GM12878 (cell line): ENCODE measurements at regions not wholly inside any gene's neighbourhood (a gene's known extent, or its start where the extent isn't known, plus 50 kb on each side); places are given as distances from the start of the nearest gene placed in this dataset.

ENCODE experiments used
- ATAC-seq: fragments of 200-7000 bp; cut with Tn5 transposase; 3 replicates; pipeline ENCODE4 v1.9.1; 2020; ENCODE audit warnings: mild to moderate bottlenecking, moderate library complexity
- BruUV-seq: library from RNA; stranded (reverse); fragments of 400-500 nt; replicated peaks from 2 replicates; lab custom pipeline; 2021; lab: Mats Ljungman, UMichigan
- CTCF ChIA-PET: fragments of 300-600 bp; sonication (Branson Sonifier 250); formaldehyde crosslinking; extraction: SDS; loops from one replicate; lab custom pipeline; 2021; ENCODE audit warnings: inconsistent platforms; lab: Yijun Ruan, JAX
- POLR2A ChIA-PET: fragments of 350-600 bp; formaldehyde crosslinking; extraction: SDS; loops from one replicate; lab custom pipeline; 2021; ENCODE audit warnings: inconsistent platforms; lab: Charles Lee
- RAD21 ChIA-PET: fragments of 300-600 bp; sonication (Branson Sonifier 250); formaldehyde crosslinking; loops from one replicate; lab custom pipeline; 2023; ENCODE audit warnings: antibody characterized with exemption; ENCODE audit not compliant: unreplicated experiment; lab: Charles Lee
- SMC1A ChIA-PET: fragments of 300-600 bp; sonication (Branson Sonifier 250); formaldehyde crosslinking; loops from one replicate; lab custom pipeline; 2023; ENCODE audit not compliant: unreplicated experiment, uncharacterized antibody; lab: Charles Lee
- DNase-seq: peaks from one replicate; pipeline ENCODE4 v3.0.0-alpha.2; 2011; ENCODE audit warnings: low read depth, low spot score
- FAIRE-seq: peaks from 3 replicates; lab custom pipeline; 2011; peaks lifted over from hg19 to GRCh38; lab: Jason Lieb, UNC
- H2AFZ ChIP-seq: 2 replicates; pipeline ENCODE4 v1.6.0; 2011; ENCODE audit warnings: low read depth, low read length, control low read depth; ENCODE audit not compliant: control insufficient read depth
- H3K27ac ChIP-seq: 2 replicates; pipeline ENCODE4 v1.5.1; 2011; ENCODE audit warnings: control low read depth; ENCODE audit not compliant: control insufficient read depth, insufficient read depth
- H3K27me3 ChIP-seq, 2 experiments: replicated peaks in 1 of 2; 2 replicates each; pipeline versions ENCODE4 v1.6.0 to v1.6.1; 2011; ENCODE audit warnings: low read length in 1 of 2; ENCODE audit not compliant: control insufficient read depth in 2 of 2, insufficient read depth in 2 of 2
- H3K36me3 ChIP-seq, 2 experiments: 2 replicates each; pipeline ENCODE4 v1.5.1; 2011; ENCODE audit warnings: low read length in 1 of 2; ENCODE audit not compliant: control insufficient read depth in 2 of 2, insufficient read depth in 2 of 2
- H3K4me1 ChIP-seq: 2 replicates; pipeline ENCODE4 v1.6.1; 2011; ENCODE audit warnings: mild to moderate bottlenecking, low read length, moderate library complexity, mixed read lengths; ENCODE audit not compliant: control insufficient read depth, insufficient read depth
- H3K4me2 ChIP-seq: 2 replicates; pipeline ENCODE4 v1.6.0; 2011; ENCODE audit warnings: control low read depth; ENCODE audit not compliant: control insufficient read depth, insufficient read depth
- H3K4me3 ChIP-seq: fragments of 200-600 bp; sonication (generic); 2 replicates; pipeline ENCODE4 v1.5.1; 2016
- H3K79me2 ChIP-seq: 2 replicates; pipeline ENCODE4 v1.6.0; 2011; ENCODE audit warnings: low read length; ENCODE audit not compliant: control insufficient read depth, insufficient read depth
- H3K9ac ChIP-seq: 2 replicates; pipeline ENCODE4 v1.8.0; 2011; ENCODE audit warnings: low read length, control low read depth, mixed read lengths; ENCODE audit not compliant: control insufficient read depth, insufficient read depth
- H3K9me3 ChIP-seq: replicated peaks from 3 replicates; pipeline ENCODE4 v1.5.1; 2011; ENCODE audit warnings: mild to moderate bottlenecking, low read length; ENCODE audit not compliant: control insufficient read depth, insufficient read depth
- H4K20me1 ChIP-seq: 2 replicates; pipeline ENCODE4 v1.6.0; 2011; ENCODE audit not compliant: control insufficient read depth, insufficient read depth
- BCL3 ChIP-seq: IDR thresholded peaks from 2 replicates; pipeline ENCODE4 v1.6.1; 2011; ENCODE audit warnings: borderline replicate concordance, low read depth, mild to moderate bottlenecking, moderate library complexity, low read length; ENCODE audit not compliant: insufficient read depth, poor library complexity, severe bottlenecking
- CHD4 ChIP-seq: fragments of 200-600 bp; sonication (generic); IDR thresholded peaks from 2 replicates; pipeline ENCODE4 v1.6.1; 2016; ENCODE audit warnings: mild to moderate bottlenecking
- DPF2 ChIP-seq: fragments of 450-650 bp; IDR thresholded peaks from 2 replicates; pipeline ENCODE4 v1.6.1; 2017; ENCODE audit warnings: mild to moderate bottlenecking
- FOS ChIP-seq: IDR thresholded peaks from 3 replicates; pipeline ENCODE4 v1.6.1; 2011; ENCODE audit warnings: borderline replicate concordance; ENCODE audit not compliant: insufficient read length; ENCODE audit errors: extremely low read depth
- FOXK2 ChIP-seq: fragments of 450-650 bp; IDR thresholded peaks from 2 replicates; pipeline ENCODE4 v1.6.1; 2017; ENCODE audit warnings: mild to moderate bottlenecking, moderate library complexity
- KLF5 ChIP-seq: fragments of 450-650 bp; IDR thresholded peaks from 2 replicates; pipeline ENCODE4 v1.6.1; 2014; ENCODE audit warnings: mild to moderate bottlenecking; ENCODE audit not compliant: partially characterized antibody
- MTA3 ChIP-seq: IDR thresholded peaks from 2 replicates; pipeline ENCODE4 v1.6.1; 2012; ENCODE audit warnings: low read length, inconsistent platforms, borderline replicate concordance
- MYB ChIP-seq: fragments of 150-350 bp; IDR thresholded peaks from 2 replicates; pipeline ENCODE4 v1.6.1; 2014; ENCODE audit warnings: mild to moderate bottlenecking, low read depth, low read length, borderline replicate concordance
- NR2C2 ChIP-seq: IDR thresholded peaks from 2 replicates; pipeline ENCODE4 v1.6.1; 2011; ENCODE audit warnings: borderline replicate concordance, low read depth; ENCODE audit not compliant: control insufficient read depth, insufficient read length
- PAX5 ChIP-seq: IDR thresholded peaks from 2 replicates; pipeline ENCODE4 v1.6.1; 2011; ENCODE audit warnings: low read depth, low read length, borderline replicate concordance
- POLR2A ChIP-seq: IDR thresholded peaks from 2 replicates; pipeline ENCODE4 v1.6.1; 2011; ENCODE audit warnings: low read depth, mild to moderate bottlenecking, low read length
- SMAD5 ChIP-seq: IDR thresholded peaks from 2 replicates; pipeline ENCODE4 v1.6.1; 2016; ENCODE audit warnings: antibody characterized with exemption, low read depth
- ZNF24 ChIP-seq: fragments of 450-650 bp; IDR thresholded peaks from 2 replicates; pipeline ENCODE4 v1.6.1; 2017; ENCODE audit warnings: antibody characterized with exemption, mild to moderate bottlenecking
- ZNF274 ChIP-seq: IDR thresholded peaks from one replicate; pipeline ENCODE4 v1.8.0; 2011; ENCODE audit not compliant: insufficient read length, insufficient read depth
- WGBS: methylation state at CpG from one replicate; pipeline ENCODE4 v1.1.6; 2016; ENCODE audit warnings: low lambda C conversion rate; ENCODE audit not compliant: insufficient replicate concordance, insufficient coverage; ENCODE audit errors: missing lambda C conversion rate; 5-methylcytosine and 5-hydroxymethylcytosine counted together
- in situ Hi-C: fragments of 300-500 bp; cut with MboI; formaldehyde crosslinking; loops from 9 replicates; pipeline ENCODE4 v1.14.3; 2018; ENCODE audit warnings: mixed read lengths
- intact Hi-C: fragments of 100-400 bp; cut with micrococcal nuclease; formaldehyde crosslinking; loops from one replicate; pipeline ENCODE4 v1.14.2; 2022; ENCODE audit not compliant: unreplicated experiment
- TF ChIP-seq, protein P1 (sequence below): fragments of 450-650 bp; IDR thresholded peaks from 2 replicates; pipeline ENCODE4 v1.6.1; 2016; ENCODE audit warnings: mild to moderate bottlenecking, moderate library complexity, borderline replicate concordance

DNA sequence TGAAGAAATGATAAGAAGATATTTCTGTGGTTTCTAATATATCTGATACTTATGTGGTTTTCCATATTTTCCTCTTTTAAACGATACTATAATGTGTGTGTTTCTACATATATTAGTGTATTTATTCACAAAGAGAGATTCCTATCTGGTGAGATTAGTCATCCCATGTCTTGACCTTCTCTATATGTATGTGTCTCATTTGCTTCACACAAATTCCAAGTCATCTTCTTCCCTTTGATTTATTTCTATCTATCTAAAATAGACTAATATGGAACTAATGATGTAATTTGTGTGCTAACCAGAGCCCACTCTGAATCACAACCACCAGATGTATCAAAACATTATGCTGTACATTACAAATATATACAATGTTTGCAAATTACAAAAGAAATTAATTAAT lies 154.7 kb upstream of the KCNMB2 start:
- Histone ChIP-seq H3K27ac (no peak overlapping the region), H3K4me2 (no peak overlapping the region), H3K4me1 (no peaks in the 10 kb centered on the region), H4K20me1 (no peaks in the 10 kb centered on the region), H3K27me3 (no peaks in the 10 kb centered on the region), H3K36me3 (no peaks in the 10 kb centered on the region), H3K9ac (no peak overlapping the region), H3K79me2 (no peaks in the 10 kb centered on the region), H3K4me3 (no peak overlapping the region), H3K9me3 (no peaks in the 10 kb centered on the region), H2AFZ (no peak overlapping the region)
- 5% methylated on average over 1 of the region's 1 CpG for WGBS
- RAD21 ChIA-PET, result no interaction called here
- FAIRE-seq (no peak), ATAC-seq (no peak), DNase-seq (no peak)
- TF ChIP-seq NR2C2 (no peak), FOS (no peak), KLF5 (no peak), PAX5 (no peak), ZNF274 (no peak), SMAD5 (no peak)
- BruUV-seq, result no TSS peak
- intact Hi-C loops, result no loop called here
- SMC1A ChIA-PET, result no interaction called here
- CTCF ChIA-PET, result no interaction called here
- POLR2A ChIA-PET, result no interaction called here
- in situ Hi-C loops, result no loop called here

DNA sequence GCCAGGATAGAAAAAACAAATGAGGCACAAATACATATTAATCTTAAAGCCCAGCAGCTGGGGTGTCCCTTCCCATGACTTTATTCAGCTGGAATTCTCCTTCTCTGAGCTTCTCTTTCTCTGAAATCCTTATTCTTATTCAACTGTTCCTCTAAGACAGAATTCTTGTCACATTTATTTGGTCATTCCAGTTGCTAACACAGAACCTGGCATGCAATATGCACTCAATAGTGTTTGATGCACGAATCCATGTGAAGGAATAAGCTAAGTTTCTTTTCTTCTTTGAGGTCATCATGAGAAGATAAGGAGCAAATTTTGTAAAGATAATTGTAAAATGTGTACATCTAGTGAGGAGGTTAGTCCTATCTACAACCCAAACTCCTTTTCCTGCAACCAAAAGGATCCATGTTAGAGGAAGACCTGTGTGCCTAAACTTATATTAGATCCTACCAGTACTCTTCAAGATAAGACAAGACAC lies 154.2 kb upstream of the KCNMB2 start:
- H3K27ac ChIP-seq, result no peak overlapping the region
- SMC1A ChIA-PET, result no interaction called here
- H3K4me2 ChIP-seq, result no peak overlapping the region
- no peaks in the 10 kb centered on the region for H4K20me1 ChIP-seq
- BruUV-seq, result no TSS peak
- no peaks in the 10 kb centered on the region for H3K4me1 ChIP-seq
- POLR2A ChIA-PET, result no interaction called here
- CTCF ChIA-PET, result no interaction called here
- H3K36me3 ChIP-seq, result no peaks in the 10 kb centered on the region
- DNase-seq, result no peak
- RAD21 ChIA-PET, result no interaction called here
- ATAC-seq, result no peak
- H3K79me2 ChIP-seq, result no peaks in the 10 kb centered on the region
- no peak overlapping the region for H3K9ac ChIP-seq
- 4% methylated on average over 1 of the region's 1 CpG for WGBS
- H3K27me3 ChIP-seq, result no peaks in the 10 kb centered on the region
- intact Hi-C loops (no loop called here), in situ Hi-C loops (no loop called here)
- H3K4me3 ChIP-seq, result no peak overlapping the region
- H3K9me3 ChIP-seq, result no peaks in the 10 kb centered on the region
- no peak for FAIRE-seq
- no peak overlapping the region for H2AFZ ChIP-seq
- TF ChIP-seq, protein P1, sequence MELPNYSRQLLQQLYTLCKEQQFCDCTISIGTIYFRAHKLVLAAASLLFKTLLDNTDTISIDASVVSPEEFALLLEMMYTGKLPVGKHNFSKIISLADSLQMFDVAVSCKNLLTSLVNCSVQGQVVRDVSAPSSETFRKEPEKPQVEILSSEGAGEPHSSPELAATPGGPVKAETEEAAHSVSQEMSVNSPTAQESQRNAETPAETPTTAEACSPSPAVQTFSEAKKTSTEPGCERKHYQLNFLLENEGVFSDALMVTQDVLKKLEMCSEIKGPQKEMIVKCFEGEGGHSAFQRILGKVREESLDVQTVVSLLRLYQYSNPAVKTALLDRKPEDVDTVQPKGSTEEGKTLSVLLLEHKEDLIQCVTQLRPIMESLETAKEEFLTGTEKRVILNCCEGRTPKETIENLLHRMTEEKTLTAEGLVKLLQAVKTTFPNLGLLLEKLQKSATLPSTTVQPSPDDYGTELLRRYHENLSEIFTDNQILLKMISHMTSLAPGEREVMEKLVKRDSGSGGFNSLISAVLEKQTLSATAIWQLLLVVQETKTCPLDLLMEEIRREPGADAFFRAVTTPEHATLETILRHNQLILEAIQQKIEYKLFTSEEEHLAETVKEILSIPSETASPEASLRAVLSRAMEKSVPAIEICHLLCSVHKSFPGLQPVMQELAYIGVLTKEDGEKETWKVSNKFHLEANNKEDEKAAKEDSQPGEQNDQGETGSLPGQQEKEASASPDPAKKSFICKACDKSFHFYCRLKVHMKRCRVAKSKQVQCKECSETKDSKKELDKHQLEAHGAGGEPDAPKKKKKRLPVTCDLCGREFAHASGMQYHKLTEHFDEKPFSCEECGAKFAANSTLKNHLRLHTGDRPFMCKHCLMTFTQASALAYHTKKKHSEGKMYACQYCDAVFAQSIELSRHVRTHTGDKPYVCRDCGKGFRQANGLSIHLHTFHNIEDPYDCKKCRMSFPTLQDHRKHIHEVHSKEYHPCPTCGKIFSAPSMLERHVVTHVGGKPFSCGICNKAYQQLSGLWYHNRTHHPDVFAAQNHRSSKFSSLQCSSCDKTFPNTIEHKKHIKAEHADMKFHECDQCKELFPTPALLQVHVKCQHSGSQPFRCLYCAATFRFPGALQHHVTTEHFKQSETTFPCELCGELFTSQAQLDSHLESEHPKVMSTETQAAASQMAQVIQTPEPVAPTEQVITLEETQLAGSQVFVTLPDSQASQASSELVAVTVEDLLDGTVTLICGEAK, result no peak
- TF ChIP-seq ZNF24, result no peak
- TF ChIP-seq DPF2, result no peak
- TF ChIP-seq BCL3, result no peak
- TF ChIP-seq FOXK2, result no peak
- TF ChIP-seq POLR2A, result no peak
- no peak for TF ChIP-seq MTA3
- no peak for TF ChIP-seq CHD4
- no peak for TF ChIP-seq MYB
